AG10803 (cell line): ENCODE measurements at regions not wholly inside any gene's neighbourhood (a gene's known extent, or its start where the extent isn't known, plus 50 kb on each side); places are given as distances from the start of the nearest gene placed in this dataset.
"Not testable (repeated sequence)": the region's sequence is repeated elsewhere in the genome, so short reads cannot be mapped to it uniquely, and the experiment has no call there.

Experiments
- DNase-seq: peaks from one replicate; pipeline ENCODE4 v3.0.0; 2010; ENCODE audit warnings: low read depth
- H3K4me3 ChIP-seq: 2 replicates; pipeline ENCODE4 v1.5.1; 2011; ENCODE audit warnings: mild to moderate bottlenecking, low read length, control low read depth
- CTCF ChIP-seq: conservative IDR thresholded peaks from 2 replicates; pipeline ENCODE4 v1.5.1; 2011; ENCODE audit warnings: mild to moderate bottlenecking, low read length, control low read depth, inconsistent platforms

GRCh38 chr20:43830883-43831282, 83.8 kb upstream of the TOX2 start:
- no peak overlapping the region for H3K4me3 ChIP-seq
- no peak for TF ChIP-seq CTCF
- no peak for DNase-seq

GRCh38 chr20:43829951-43830690, 84.5 kb upstream of the TOX2 start:
- no peak overlapping the region for H3K4me3 ChIP-seq
- DNase-seq = no peak
- no peak for TF ChIP-seq CTCF

GRCh38 chr20:43827940-43828562, 86.6 kb upstream of the TOX2 start:
- DNase-seq = no peak
- TF ChIP-seq CTCF = no peak
- H3K4me3 ChIP-seq = no peak overlapping the region

GRCh38 chr20:43826943-43827342, 87.7 kb upstream of the TOX2 start:
- not testable (repeated sequence) for DNase-seq, H3K4me3 ChIP-seq

- no peak overlapping the region for H3K4me3 ChIP-seq
- DNase-seq = no peak
- TF ChIP-seq CTCF = no peak
Measured at GRCh38 chr20:43825581-43825980, 89.1 kb upstream of the TOX2 start.

- H3K4me3 ChIP-seq = no peak overlapping the region
- no peak for DNase-seq
- TF ChIP-seq CTCF = no peak
Measured at GRCh38 chr20:43825051-43825402, 89.6 kb upstream of the TOX2 start.

- H3K4me3 ChIP-seq = no peak overlapping the region
- DNase-seq = peak; percentile 26
- no peak for TF ChIP-seq CTCF
Measured at GRCh38 chr20:43824309-43825050, 90.2 kb upstream of the TOX2 start.
